Adrenal gland (tissue), 9 donors: ENCODE measurements at regions not wholly inside any gene's neighbourhood (a gene's known extent, or its start where the extent isn't known, plus 50 kb on each side); places are given as distances from the start of the nearest gene placed in this dataset.

Experiments
- DNase-seq, 7 donors: peaks; one replicate each; pipeline ENCODE4 v3.0.0-alpha.2; 2019 to 2020
- H3K27ac ChIP-seq, 5 donors: fragments of 200-600 bp; sonication (generic) in 4 of 5; 1 replicate in 3 of 5; 2 replicates in 2 of 5; pipeline versions ENCODE4 v1.5.1 to v1.8.0; 2016 to 2020; ENCODE audit warnings: mild to moderate bottlenecking in 1 of 5
- H3K27me3 ChIP-seq: fragments of 200-600 bp; 2 replicates; pipeline ENCODE4 v1.8.0; 2021
- H3K36me3 ChIP-seq, 2 donors: fragments of 200-600 bp; replicated peaks in 1 of 2; 1 replicate in 1 of 2; 2 replicates in 1 of 2; pipeline versions ENCODE4 v1.5.1 to v1.8.0; 2018 to 2022
- H3K4me1 ChIP-seq, 2 donors: fragments of 200-600 bp; replicated peaks in 1 of 2; 1 replicate in 1 of 2; 2 replicates in 1 of 2; pipeline versions ENCODE4 v1.5.1 to v1.8.0; 2018 to 2021
- H3K4me3 ChIP-seq, 4 donors: fragments of 200-600 bp; sonication (generic) in 3 of 4; one replicate each; pipeline ENCODE4 v1.5.1; 2016 to 2018
- H3K9me3 ChIP-seq, 3 donors: fragments of 200-600 bp; sonication (generic) in 1 of 3; replicated peaks in 1 of 3; 1 replicate in 2 of 3; 2 replicates in 1 of 3; pipeline versions ENCODE4 v1.5.1 to v1.8.0; 2016 to 2021
- POLR2A ChIP-seq, 2 donors: fragments of 450-650 bp; IDR thresholded peaks; one replicate each; pipeline ENCODE4 v1.6.1; 2017; ENCODE audit warnings: antibody characterized with exemption in 2 of 2, mild to moderate bottlenecking in 2 of 2, moderate library complexity in 1 of 2
- WGBS, 4 donors: extraction: QIAGEN DNeasy Blood & Tissue Kit in 2 of 4; methylation state at CpG; one replicate each; pipeline versions ENCODE4 v1.1.5 to v1.1.7; 2013 to 2017; 5-methylcytosine and 5-hydroxymethylcytosine counted together
- intact Hi-C, 2 donors: fragments of 100-400 bp; cut with DNase I; formaldehyde crosslinking; loops; one replicate each; pipeline versions ENCODE4 v1.14.1 to v1.15.0; 2022 to 2023
- TF ChIP-seq, protein P1 (sequence below), 6 experiments: fragments of 450-650 bp in 4 of 6; fragments of 200-600 bp in 2 of 6; sonication (generic) in 1 of 6; IDR thresholded peaks; 1 replicate in 5 of 6; 2 replicates in 1 of 6; pipeline versions ENCODE4 v1.5.1 to v1.8.0; 2016 to 2021; ENCODE audit warnings: antibody characterized with exemption in 6 of 6, mild to moderate bottlenecking in 2 of 6, moderate library complexity in 1 of 6
- donor health status: healthy with polysubstance abuse.
- donor health status: Bipolar disorder and iron deficiency.
- donor health status: DM: yes; HTN: yes; CAD: no.
- donor health status: DM: no; HTN: no; CAD: no.
- donor health status: DM: no; HTN: no; CAD: no.

DNA sequence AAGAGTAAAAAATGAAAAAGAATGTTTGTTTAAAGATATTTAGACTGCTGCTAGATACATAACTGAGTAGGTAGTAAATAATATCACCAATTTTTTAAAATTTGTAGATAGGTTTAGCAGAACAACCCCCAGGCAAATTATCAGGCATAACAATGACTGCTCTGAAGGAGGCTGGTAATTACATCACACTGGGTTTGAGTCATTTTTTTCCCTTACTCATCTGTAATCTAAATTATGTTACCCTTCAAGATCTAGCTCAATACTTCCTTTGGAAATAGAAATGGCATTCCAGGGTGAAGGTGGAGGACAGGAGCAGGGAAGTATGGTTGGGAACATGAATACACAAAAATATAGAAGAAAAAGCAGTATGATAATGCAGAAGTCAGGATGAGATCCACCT lies 431.6 kb upstream of the MAOA start:
- Histone ChIP-seq H3K9me3 (no peaks in the 10 kb centered on the region), H3K4me3 (no peak overlapping the region), H3K4me1 (no peaks in the 10 kb centered on the region), H3K36me3 (no peaks in the 10 kb centered on the region), H3K27me3 (peaks cover 12% of the 10 kb centered on the region), H3K27ac (no peak overlapping the region)
- no peak for TF ChIP-seq POLR2A (IDR thresholded peaks at IDR 0.05)
- TF ChIP-seq, protein P1, sequence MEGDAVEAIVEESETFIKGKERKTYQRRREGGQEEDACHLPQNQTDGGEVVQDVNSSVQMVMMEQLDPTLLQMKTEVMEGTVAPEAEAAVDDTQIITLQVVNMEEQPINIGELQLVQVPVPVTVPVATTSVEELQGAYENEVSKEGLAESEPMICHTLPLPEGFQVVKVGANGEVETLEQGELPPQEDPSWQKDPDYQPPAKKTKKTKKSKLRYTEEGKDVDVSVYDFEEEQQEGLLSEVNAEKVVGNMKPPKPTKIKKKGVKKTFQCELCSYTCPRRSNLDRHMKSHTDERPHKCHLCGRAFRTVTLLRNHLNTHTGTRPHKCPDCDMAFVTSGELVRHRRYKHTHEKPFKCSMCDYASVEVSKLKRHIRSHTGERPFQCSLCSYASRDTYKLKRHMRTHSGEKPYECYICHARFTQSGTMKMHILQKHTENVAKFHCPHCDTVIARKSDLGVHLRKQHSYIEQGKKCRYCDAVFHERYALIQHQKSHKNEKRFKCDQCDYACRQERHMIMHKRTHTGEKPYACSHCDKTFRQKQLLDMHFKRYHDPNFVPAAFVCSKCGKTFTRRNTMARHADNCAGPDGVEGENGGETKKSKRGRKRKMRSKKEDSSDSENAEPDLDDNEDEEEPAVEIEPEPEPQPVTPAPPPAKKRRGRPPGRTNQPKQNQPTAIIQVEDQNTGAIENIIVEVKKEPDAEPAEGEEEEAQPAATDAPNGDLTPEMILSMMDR (IDR thresholded peaks at IDR 0.05): no peak
- intact Hi-C loops: no loop called here
- DNase-seq: no peak

DNA sequence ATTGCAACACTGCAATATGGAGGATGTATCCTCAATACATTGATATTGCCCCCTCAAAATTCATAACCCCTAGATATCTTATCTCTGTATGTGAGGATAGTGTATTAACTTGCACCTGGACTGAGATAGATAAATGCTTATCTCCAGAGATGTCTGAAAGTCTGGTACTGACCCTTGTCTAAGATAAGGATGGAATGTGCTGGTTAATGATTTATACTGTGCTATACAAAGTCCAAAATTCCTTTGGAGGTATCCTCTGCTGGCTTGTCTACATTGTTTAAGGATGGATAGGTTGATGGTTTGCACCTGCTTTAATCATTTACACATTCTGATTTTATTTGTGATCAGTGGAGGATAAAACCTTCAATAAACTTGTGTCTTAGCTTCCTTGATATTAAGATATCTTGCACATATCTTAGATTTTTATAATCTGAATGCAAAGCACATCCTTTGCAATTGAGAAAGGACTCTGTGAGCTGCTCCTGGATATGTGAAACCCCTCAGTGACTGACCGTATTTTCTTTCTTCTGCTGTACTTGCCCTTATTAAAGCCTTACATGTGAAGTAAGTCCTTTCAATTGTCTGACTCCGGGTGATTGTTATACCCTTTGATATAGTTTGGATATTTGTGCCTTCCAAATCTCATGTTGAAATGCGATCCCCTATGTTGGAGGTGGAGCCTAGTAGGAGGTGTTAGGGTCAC lies 430.3 kb upstream of the MAOA start:
- Histone ChIP-seq H3K9me3 (no peaks in the 10 kb centered on the region), H3K27me3 (peaks cover 12% of the 10 kb centered on the region), H3K27ac (no peak overlapping the region), H3K4me3 (no peak overlapping the region), H3K4me1 (no peaks in the 10 kb centered on the region), H3K36me3 (no peaks in the 10 kb centered on the region)
- DNase-seq: no peak
- WGBS, 4 donors: 63 to 86% (median 73%) methylated on average over 3 of the region's 3 CpGs
- TF ChIP-seq POLR2A (IDR thresholded peaks at IDR 0.05): no peak
- TF ChIP-seq, protein P1 (IDR thresholded peaks at IDR 0.05): no peak
- intact Hi-C loops: no loop called here

- Histone ChIP-seq H3K27me3 (peaks cover 9% of the 10 kb centered on the region), H3K4me1 (no peaks in the 10 kb centered on the region), H3K27ac (no peak overlapping the region), H3K9me3 (no peaks in the 10 kb centered on the region), H3K36me3 (no peaks in the 10 kb centered on the region), H3K4me3 (no peak overlapping the region)
- TF ChIP-seq, protein P1 (IDR thresholded peaks at IDR 0.05): no peak
- no peak for TF ChIP-seq POLR2A (IDR thresholded peaks at IDR 0.05)
- WGBS, 4 donors: 40 to 82% (median 69%) methylated on average over 1 of the region's 1 CpG
- no peak for DNase-seq
- intact Hi-C loops: no loop called here
Measured at GRCh38 chrX:43238461-43238945, 417.6 kb upstream of the MAOA start.

DNA sequence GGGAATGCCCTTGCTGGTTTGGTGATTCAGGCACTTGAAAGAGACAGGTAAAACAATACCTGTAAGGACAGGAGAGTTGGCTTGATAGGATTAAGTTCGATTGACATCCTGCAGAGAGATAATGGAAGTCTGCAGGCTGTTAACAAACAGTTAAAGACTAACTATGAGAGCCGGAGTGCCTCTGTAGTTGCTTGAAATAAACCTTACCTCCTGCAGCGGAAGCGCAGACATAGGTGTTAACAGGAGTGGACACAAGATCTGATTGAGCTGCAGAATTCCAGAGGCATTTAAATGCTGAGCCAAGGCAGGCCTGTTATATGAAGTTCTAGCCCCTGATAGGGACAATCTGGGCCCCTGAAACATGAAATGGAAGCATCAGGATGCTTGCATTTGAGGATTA lies 416.7 kb upstream of the MAOA start:
- peaks cover 9% of the 10 kb centered on the region for H3K27me3 ChIP-seq
- TF ChIP-seq POLR2A (IDR thresholded peaks at IDR 0.05): no peak
- TF ChIP-seq, protein P1 (IDR thresholded peaks at IDR 0.05): no peak
- no peaks in the 10 kb centered on the region for H3K9me3 ChIP-seq
- H3K4me3 ChIP-seq: no peak overlapping the region
- DNase-seq: no peak
- H3K4me1 ChIP-seq: no peaks in the 10 kb centered on the region
- intact Hi-C loops: no loop called here
- no peaks in the 10 kb centered on the region for H3K36me3 ChIP-seq
- no peak overlapping the region for H3K27ac ChIP-seq
- 76 to 88% (median 81%) methylated on average over 4 of the region's 4 CpGs for WGBS, 4 donors
